Uterus (tissue), 2 donors: ENCODE measurements at regions not wholly inside any gene's neighbourhood (a gene's known extent, or its start where the extent isn't known, plus 50 kb on each side); places are given as distances from the start of the nearest gene placed in this dataset.

Experiments
- CTCF ChIP-seq, 4 experiments: fragments of 200-600 bp in 2 of 4; fragments of 450-650 bp in 2 of 4; sonication (generic) in 2 of 4; IDR thresholded peaks; one replicate each; pipeline ENCODE4 v1.5.1; 2016 to 2019; ENCODE audit warnings: antibody characterized with exemption in 4 of 4, mild to moderate bottlenecking in 2 of 4, moderate library complexity in 1 of 4
- POLR2A ChIP-seq, 2 donors: fragments of 450-650 bp; IDR thresholded peaks; one replicate each; pipeline ENCODE4 v1.6.1; 2016; ENCODE audit warnings: antibody characterized with exemption in 2 of 2, mild to moderate bottlenecking in 1 of 2, moderate library complexity in 1 of 2

GRCh38 chr7:424961-425793 is 94.5 kb downstream of the PDGFA start:
- TF ChIP-seq CTCF (IDR thresholded peaks at IDR 0.05) = no peak
- no peak for TF ChIP-seq POLR2A (IDR thresholded peaks at IDR 0.05)
